H1 (cell line): ENCODE measurements at regions not wholly inside any gene's neighbourhood (a gene's known extent, or its start where the extent isn't known, plus 50 kb on each side); places are given as distances from the start of the nearest gene placed in this dataset.

ENCODE experiments used
- CHD7 ChIP-seq: fragments of 300-600 bp; sonication (generic); IDR thresholded peaks from 2 replicates; pipeline ENCODE4 v1.7.1; 2012; ENCODE audit warnings: low read length, moderate library complexity, mild to moderate bottlenecking, inconsistent platforms; ENCODE audit not compliant: insufficient replicate concordance
- CREB1 ChIP-seq: IDR thresholded peaks from 2 replicates; pipeline ENCODE4 v1.6.1; 2012; ENCODE audit warnings: inconsistent platforms

- no peak for TF ChIP-seq CHD7
- no peak for TF ChIP-seq CREB1
- TF ChIP-seq, all 59 proteins: peak for 0
Measured at GRCh38 chr4:138951764-138952163, 63.8 kb upstream of the NOCT start (continued).
